NCI-H2196 (cell line): ENCODE measurements at regions not wholly inside any gene's neighbourhood (a gene's known extent, or its start where the extent isn't known, plus 50 kb on each side); places are given as distances from the start of the nearest gene placed in this dataset.
"Not testable (repeated sequence)": the region's sequence is repeated elsewhere in the genome, so short reads cannot be mapped to it uniquely, and the experiment has no call there.

Experiments used
- DNase-seq: peaks from one replicate; lab custom pipeline; 2025; ENCODE audit not compliant: unreplicated experiment; lab: John Stamatoyannopoulos, UW

DNA sequence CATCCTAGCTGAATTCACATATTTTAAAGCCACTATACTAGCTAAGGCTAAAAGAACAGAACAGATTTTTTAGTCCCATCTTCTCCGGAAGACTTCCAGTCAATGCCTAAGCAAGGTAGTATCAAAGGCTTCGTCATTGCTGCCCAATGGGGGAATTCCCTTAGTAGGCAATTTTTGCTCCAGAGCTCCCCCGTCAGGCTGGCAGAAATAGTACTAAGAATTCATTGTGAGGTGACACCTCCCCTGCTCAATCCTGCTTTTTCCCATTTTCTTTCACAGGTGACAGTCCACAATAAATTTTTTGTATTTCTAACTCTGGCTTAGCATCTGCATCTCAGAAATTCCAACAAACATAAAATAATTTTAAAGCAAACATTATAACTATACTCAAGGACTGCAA lies 52.8 kb upstream of the SRSF6 start:
- DNase-seq, result no peak

- DNase-seq, result not testable (repeated sequence)
Observed at GRCh38 chr20:43400882-43401281, 56.8 kb upstream of the SRSF6 start.

DNA sequence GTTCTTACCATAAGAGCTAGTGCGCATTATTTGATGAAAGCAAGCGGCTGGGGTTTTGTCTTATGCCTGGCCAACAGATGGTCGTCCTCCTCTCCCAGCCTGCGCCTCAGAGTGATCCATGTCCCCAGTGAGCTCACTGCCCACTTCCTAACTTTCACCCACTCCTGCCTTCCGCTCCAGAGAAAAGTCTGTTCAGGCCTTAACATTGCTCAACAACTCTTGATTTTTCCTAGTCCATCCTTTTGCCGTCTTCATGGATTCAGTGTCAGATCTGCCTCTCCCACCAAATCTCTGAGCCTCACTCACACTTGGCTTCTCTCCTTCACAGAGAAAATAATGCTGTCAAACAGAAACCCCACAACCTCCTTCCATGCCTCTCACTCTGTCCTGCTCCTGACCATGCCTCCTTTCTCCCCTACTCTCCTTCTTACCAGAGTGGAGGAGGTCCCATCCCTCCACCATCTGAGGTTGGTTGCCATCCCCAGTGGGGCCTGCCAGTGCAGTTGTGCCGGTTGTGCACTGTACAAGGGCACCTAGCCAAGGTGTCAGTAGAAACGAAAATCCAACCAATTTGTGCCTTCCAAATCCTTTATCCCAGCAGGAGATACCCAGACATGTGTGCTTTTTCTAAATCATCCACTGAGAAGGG lies 58.9 kb upstream of the SRSF6 start:
- no peak for DNase-seq

DNA sequence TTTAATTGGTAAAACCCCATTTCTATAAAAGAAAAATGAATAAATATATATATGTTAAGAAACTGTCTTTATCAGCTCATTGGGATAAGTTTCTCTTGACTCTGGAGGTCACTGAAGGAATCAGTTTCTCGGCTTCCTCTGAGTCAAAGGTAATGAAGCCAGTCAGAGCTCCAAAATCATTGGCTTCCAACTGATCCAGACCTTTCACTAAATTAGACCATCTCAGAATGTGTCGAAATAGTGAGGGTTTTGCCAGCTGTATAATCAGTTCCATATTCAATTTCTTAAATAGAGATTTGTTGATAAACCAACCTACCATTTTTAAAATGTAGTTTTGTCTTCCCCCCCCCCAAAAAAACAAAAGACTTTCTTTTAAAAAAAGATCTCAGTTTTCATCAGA lies 60.5 kb upstream of the SRSF6 start:
- no peak for DNase-seq

- DNase-seq, result no peak
Observed at GRCh38 chr20:43393052-43393451, 64.6 kb upstream of the SRSF6 start.

DNA sequence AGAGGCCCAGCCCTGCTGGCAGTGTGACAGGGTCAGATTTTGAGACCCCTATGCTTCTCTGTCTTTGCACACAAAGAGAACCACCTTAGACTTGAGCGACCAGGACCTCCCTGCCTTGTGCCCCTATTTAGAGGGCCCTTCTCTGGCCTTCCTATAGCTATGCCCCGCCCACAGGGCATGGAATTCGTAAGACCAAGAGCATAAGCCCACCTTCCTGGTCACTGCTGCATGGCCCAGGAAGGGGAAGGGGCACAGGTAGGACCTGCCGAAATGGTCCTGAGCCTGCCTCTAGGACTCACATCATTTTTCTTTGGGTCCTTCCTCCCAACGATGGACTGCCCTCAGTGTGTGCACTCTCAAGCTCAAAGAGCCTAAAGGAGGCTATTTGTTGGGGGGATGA lies 65.1 kb upstream of the SRSF6 start:
- DNase-seq, result no peak

DNA sequence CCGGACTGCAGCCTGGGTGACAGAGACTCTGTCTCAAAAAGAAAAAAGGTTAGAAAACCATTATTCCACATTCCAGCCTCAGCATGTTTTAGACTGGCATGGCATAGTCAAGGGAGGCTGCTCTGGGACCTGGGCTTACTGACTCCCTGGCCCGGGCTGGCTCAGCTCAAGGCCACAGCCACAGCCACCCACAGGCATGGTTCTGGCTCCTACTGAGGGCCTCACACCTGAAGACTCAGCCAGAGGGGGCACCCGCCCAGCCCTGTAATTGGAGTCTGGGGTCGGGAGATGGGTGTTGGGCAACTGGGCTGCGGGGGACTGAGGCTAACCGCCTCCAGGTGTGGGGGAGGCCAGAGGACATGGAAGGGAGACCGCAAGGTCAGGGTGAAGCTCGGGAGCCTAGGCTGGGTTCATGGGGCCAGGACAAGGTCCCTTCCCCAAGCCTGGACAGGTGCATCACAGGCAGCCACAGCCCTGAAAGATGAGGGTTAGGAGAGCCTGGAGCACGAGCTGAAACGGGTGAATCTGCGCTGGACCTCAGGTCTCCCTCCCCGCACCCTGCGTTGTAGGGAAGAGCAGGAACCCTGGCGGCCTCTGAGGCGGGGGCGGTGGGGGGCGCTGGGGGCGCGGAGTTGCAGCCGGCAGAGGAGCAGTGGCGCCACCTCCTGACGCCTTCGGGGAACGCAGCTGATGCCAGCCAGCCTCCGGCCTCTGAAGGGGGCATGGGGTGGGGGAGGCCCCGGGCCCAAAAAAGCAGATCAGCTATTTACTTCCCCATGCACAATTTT lies 67.7 kb upstream of the SRSF6 start:
- DNase-seq, result no peak

GRCh38 chr20:43389211-43389610 lies 68.5 kb upstream of the SRSF6 start:
- DNase-seq, result no peak

DNA sequence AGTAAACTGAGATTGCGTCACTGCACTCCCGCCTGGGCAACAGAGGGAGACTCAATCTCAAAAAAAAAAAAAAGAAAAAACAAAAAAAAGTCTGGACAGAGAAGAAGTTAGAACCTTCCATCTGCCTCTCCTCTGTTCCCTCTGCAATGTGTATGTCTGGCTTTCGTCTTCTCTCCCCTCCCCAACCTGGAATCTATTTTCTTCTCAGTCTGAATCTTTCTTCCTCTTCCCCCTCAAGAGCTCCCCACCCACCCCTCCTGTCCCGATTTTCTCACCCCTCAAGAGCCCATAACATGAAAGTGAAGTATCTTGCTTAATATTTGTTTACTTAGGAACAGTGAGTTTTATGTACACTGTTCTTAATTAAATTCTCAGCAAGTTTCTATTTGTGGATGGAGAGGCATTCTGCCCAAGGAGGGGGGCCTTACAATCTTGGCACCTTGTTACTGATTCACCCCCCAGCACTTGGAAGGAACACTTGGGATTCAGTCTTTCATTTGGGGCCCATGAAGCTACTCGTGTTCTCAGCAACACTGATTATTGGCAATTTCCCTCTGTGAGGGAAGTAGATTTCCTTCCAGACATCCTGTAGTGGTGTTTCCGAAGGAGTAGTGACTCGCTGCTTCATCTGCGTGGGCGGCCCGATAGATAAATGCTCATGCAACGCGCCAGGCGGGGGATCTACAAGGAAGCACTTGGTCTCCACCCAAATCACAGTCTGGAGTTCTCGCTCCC lies 69.3 kb upstream of the SRSF6 start:
- no peak for DNase-seq

DNA sequence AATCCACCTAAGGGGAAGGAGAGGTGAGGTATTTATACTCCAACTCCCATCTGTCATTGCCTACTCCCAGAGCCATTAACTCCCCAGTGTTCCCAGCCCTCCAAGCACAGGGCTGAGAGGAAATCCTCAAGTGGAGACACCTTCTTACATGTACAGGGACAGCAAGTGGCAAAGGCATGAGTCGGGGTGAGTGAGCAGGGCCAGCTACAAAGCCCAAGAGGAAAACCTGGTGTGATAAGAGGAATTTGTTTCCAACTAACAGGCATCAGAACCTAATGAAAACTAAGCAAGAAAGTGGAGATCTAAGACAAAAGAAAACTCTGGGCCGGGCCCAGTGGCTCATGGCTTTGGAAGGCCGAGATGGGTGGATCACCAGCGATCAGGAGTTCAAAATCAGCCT lies 70.0 kb upstream of the SRSF6 start:
- no peak for DNase-seq

DNA sequence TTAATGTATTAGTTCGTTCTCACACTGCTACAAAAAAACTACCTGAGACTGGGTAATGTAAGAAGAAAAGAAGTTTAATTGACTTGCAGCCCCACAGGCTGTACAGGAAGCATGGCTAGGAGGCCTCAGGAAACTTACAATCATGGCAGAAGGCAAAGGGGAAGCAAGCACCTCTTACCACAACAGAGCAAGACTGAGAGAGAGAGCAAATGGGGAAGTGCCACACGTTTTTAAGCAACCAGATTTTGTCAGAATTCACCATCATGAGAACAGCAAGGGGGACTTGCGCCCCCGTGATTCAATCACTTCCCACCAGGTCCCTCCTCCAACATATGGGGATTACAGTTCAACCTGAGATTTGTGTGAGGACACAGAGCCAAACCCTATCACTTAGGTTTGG lies 70.8 kb upstream of the SRSF6 start:
- DNase-seq, result no peak

DNA sequence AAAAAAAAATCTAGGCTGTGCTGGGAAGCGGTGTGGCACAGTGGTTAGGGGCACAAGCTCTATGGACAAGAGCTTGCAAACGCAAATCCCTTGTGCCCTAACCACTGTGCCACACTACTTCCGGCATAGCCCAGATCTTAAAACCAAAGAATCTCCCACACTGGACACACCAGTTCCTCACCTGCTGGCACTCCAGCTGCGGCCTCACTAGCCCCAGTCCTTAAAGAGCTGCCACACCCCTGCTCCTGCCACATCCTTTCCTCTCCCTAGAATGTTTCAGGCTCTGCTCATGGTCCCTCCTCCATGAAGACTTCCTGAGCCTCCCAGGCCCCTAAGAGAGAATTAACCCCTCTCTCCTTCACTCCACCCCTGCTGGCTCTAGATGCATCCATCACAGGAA lies 71.8 kb upstream of the SRSF6 start:
- no peak for DNase-seq

GRCh38 chr20:43384101-43384940 lies 73.4 kb upstream of the SRSF6 start:
- no peak for DNase-seq

GRCh38 chr20:43383026-43383795 lies 74.5 kb upstream of the SRSF6 start:
- DNase-seq, result no peak

DNA sequence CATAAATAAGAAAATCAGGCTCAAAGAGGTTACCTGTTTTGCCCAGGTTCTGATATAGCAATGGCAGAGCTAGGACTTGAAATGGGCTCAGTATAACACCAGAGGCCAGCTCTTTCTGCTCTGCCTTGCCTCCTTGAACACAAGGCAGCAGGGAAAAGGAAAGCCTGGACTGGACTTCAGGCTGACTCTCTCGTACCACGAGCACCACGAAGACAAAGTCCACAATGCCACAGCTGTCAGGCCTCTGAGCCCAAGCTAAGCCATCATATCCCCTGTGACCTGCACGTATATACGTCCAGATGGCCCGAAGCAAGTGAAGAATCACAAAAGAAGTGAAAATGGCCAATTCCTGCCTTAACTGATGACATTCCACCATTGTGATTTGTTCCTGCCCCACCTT lies 75.6 kb upstream of the SRSF6 start:
- DNase-seq, result not testable (repeated sequence)

- not testable (repeated sequence) for DNase-seq
Observed at GRCh38 chr20:43381533-43381932, 76.2 kb upstream of the SRSF6 start.

- DNase-seq, result no peak
Observed at GRCh38 chr20:43379239-43379917, 78.3 kb upstream of the SRSF6 start.

DNA sequence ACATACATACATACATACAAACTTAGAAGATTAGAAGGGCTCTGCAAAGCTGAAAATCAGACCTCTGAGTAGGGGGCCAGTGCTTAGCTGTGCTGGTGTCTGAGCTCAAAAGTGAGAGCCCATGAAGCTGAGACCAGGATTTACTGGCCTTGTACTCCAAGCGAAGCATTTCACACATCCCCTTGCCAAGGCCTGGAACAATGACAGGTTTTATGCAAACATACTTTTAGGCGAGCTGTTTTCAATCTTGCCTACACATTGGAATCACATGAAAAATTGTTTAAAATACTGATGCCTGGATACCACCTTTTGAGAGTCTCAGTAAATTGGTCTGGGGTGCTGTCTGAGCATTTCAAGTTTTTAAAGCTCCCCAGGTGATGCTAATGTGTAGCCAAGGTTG lies 80.9 kb upstream of the SRSF6 start:
- DNase-seq, result no peak

DNA sequence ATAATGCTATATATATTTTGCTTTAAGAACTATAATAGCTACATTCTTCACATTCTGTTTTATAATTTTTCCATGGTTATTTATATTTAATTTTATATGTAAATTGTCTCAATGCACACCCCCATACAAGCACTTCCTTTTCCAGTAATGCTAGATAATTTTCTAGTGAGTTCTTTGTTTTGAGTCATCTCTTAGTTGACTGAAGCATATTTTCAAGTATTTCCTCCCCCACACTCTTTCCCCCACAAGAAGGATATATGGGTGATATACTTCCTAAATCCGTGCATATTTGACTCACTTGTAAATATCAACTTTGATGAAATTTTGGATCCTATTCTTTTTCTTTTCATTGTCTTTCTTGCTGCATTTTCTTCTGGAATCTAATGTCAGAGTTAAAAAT lies 82.1 kb upstream of the SRSF6 start:
- no peak for DNase-seq

DNA sequence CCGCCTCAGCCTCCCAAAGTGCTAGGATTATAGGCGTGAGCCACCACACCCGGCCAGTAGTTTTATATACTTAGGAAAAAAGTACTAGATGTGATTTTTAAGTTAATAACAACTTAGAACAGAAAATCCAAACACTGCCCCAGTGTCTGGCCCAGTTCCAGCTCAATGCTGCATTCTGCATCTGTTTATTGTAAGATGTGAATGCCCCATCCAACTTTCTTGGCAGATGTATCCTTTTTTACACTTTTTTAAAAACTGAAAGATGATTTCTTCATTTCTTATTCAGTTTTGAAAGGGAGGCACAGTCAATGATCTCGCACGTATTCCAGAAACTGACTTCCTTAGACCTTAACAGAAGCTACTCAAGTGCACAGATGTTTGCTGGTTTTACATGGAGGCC lies 85.6 kb upstream of the SRSF6 start:
- no peak for DNase-seq
